Kasumi-1 (cell line): ENCODE measurements at regions not wholly inside any gene's neighbourhood (a gene's known extent, or its start where the extent isn't known, plus 50 kb on each side); places are given as distances from the start of the nearest gene placed in this dataset.

Experiments used
- DNase-seq, 2 experiments: peaks; one replicate each; lab custom pipeline; 2025; lab: John Stamatoyannopoulos, UW

DNA sequence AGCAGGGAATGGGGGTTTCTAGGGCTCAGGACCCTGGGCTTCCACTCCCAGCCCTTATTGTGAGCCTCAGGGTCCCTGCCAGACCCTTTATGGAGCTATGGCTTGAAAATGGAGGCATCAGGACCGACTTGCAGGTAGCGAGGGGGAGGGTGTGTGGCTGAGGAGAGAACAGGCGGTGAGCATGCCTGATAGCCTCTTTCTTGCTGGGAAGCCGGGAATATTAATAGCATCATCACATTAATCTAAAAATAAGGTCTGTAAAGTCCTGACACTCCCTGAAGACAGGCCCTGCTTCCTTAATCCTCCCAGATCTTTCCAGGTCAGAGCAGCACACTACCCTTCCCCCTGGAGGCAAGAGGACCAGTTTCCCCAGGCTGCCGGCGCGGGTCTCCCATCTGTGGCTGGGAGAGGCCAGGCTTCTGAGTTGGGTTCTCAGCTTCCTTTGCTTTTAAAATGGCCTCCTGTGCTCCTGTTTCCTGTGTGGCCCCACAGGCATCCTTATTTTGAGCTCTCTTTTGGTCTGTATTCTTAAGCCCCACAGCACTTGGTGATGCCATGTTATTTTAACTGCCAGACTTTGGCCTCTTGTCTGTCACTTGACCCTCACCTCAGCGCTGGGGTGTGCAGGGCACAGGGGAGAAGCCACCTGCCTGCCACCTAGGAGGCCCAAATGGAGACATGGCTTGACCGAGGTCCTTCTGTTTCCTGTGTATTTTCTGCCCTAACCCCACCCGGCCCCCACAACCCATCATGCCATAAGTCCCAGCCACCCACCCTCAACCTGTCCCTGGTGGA is 185.0 kb upstream of the TOPAZ1 start:
- no peak for DNase-seq

DNA sequence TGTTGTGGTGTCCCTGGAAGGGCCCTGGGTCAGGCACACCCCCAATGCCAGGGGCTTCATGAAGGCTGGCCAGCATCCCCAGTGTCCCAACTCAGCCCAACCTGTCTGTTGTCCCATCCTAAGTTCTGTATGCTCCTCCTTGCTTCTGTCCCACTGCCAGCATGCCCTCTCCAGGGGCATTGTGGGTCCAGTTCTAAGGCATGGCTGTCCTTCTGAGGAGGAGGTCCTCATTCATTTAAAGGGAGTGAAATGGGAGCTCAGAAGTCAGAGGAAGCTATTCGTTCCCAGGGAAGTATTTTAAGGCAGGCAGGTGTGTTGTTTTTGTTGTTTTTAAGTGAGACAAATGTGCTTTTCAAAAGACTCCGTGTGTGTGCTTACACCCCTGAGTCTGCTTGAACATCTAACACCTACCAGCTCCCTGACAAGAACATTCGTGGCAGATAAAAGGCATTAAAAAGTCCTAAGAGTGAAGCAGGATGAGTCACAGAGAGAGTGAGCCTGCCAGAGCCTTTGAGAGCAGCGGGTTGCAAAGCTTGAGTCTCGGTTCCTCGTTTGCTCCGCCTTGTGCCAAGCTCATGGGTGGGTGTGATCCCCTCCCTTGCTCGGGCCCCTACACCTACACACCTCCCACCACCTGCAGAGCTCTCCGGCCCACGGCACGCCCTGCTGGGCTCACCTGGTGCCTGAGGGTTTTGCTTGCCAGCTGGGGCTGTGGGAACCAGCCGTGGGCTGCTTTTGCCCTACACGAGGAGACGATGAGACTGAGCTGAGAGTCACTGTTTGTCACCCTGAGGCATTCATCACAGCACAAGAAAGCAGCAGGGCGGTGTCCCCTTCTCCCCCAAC is 183.4 kb upstream of the TOPAZ1 start:
- DNase-seq: no peak

DNA sequence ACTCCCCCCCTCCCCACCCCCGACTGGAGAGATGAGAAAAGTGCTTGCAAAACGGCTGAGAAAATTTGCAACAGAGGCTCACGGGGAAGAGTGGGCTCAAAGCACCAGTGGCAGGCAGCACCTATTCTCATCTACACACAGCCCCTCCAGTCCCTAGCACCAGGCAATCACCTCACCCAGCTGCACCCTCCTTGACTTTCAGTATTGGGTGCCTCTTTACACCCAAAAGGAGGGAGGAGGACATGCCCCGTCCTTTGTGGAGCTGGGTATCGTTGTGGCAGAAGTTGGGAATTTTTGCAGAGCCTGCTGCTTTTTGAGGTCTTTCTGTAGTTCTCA is 182.8 kb upstream of the TOPAZ1 start:
- no peak for DNase-seq

DNA sequence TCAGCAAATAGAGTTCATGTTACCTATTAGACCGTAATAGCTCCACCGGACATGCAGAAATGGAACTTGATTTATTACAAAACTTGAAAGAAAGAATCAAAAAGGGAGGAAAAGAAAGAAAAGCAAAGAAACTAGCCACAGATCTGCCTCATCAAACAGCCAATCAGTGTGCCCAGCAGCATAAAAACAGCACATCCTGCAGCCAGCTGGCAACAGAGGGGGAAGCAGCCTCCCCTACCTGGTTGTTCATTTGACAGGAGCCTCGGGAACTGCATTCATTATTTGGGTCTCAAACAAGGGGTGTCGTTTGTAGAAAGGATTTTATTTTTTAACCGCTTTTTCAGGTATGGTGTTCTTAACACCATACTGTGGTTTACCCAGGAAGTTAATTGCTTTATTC is 181.5 kb upstream of the TOPAZ1 start:
- DNase-seq: no peak

DNA sequence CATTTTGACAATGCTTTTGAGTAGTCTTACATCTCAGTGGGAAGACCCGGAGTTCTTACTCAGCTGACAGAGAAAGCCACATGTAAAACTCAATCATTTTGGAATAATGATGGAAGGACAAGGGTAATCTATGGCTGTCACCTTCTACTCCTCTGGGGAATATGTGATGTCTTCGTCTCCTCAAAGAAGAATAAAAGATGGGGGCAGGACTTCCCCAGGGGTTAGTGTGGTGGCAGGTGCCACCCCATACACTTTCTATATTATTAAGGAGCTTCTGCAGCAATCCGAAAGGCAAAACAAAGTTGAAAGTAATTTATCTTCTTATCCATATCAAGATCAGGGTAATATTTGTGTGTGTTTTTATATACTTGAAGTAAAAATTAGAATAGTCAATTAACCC is 180.4 kb upstream of the TOPAZ1 start:
- no peak for DNase-seq

DNA sequence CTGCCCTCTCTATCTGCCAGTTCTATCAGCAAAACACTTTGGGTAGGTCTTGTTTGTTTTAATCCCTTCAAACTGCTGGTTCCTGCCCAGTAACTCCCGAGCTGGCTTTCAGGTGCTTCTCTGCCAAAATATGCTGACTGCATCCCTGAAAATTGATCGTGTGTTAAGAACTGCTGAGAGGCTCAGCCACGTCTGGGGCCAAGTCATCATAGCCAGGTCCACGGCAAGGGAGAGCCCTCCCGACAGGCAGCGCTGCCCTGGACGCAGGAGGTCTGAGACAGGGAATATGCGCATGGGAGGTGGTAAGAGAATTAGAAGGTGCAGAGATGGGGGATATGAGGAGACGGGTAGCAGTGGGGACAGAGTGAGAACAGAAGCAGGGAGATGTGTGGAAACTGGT is 179.7 kb upstream of the TOPAZ1 start:
- no peak for DNase-seq

DNA sequence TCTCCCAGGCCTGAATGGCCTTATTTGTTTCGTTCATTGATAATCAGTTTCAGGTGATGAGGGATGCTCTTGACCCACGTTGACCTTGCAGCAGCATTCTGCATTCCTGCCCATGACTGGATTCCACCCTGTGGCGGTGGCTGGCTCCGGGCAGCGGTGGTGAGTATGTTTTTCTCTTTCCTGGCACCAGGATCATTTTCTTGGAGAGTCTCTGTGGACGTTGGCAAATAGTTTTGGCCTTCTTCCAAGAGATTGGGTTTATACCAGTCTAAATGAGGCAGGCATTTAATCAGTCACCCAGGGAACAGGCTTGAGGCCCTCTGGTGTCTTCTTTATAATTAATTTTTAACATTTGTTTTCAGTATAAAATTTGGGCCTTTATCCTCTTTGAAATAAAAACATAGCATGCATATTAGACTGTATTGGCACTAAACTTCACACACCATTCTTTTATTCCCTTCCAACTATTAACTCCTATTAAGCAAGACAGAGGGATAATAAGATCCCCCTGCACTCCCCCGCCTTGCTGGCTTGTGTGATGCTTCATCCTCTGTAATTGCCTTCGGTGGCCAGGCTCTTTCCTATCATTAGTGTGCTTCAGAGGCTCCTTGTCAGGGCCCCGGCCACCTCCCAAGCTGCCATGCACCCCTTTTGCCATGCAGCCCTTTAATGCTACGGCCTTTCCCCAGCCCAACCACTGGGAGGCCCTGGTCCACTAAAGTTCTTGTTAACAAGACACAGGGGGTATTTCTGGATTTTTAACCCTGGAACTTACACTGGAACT is 176.2 kb upstream of the TOPAZ1 start:
- no peak for DNase-seq

DNA sequence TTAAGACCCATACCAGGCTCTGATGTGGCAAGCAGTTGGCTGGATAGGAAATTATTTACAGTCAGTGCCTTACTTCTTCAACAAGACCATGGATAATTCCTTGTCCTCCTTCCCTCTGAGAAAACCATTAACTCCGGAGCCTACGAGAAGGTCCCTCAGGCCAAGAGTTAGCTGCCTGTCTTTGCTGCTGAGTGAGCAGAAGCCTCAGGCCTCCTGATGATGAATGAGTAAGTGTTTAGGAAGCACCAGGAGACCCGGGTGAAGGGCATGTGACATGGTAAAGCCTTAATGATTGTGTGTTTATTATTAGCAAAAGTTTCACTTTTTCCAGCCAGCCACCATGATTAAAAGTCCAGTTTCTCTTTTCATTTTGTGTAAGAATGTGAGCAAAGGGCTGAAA is 174.9 kb upstream of the TOPAZ1 start:
- DNase-seq: no peak

DNA sequence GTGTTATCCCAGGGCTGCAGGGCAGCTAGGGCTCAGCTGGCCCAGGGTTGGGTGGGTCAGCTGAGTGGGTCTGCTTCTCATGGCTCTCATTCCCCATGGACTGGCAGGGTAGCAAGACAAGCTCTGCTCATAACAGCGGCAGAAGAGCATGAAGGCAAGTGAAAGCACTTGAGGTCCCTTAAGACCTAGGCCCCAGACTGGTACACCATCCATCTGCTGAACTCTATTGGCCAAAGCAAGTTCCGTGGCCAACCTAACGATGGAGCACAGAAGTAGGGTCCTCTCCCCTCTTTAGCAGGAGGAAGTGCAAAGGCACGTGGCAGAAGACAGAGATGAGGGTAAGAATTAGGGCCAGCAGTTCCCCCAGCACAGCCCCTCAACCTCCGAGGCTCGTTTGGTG is 174.3 kb upstream of the TOPAZ1 start:
- DNase-seq: no peak

DNA sequence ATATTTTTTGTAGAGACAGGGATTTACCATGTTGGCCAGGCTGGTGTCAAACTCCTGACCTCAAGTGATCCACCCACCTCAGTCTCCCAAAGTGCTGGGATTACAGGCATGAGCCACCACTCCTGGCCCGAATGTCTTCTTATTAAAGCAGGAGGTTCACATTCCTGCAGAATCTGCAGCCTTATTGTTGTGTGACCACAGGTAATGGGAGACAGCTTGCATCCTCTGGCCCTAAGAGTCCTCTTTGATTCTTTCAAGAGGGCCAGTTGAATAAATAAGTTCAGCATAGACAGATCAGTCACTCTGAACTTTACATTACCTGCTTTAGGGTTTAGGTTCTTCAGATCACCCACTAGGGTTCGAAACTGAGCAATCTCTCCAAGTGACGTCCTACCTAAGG is 172.9 kb upstream of the TOPAZ1 start:
- no peak for DNase-seq

DNA sequence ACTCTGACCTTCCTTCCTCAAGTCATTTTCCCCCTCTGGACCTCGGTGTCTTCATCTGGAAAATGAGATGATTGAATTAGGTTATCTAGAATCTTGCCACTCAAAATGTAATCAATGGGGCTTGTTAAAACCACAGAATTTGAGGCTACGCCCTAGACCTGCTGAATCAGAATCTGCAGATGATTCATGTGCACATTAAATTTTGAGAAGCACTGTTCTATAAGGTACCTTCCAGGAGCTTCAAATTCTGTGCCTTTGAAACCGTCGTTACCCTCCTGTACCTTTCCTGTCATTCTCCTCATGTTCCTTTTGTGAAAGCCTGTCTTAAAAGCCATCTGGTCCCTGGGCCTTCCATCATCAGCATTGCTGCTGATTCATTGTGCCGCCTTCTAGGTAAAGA is 172.4 kb upstream of the TOPAZ1 start:
- DNase-seq: no peak

DNA sequence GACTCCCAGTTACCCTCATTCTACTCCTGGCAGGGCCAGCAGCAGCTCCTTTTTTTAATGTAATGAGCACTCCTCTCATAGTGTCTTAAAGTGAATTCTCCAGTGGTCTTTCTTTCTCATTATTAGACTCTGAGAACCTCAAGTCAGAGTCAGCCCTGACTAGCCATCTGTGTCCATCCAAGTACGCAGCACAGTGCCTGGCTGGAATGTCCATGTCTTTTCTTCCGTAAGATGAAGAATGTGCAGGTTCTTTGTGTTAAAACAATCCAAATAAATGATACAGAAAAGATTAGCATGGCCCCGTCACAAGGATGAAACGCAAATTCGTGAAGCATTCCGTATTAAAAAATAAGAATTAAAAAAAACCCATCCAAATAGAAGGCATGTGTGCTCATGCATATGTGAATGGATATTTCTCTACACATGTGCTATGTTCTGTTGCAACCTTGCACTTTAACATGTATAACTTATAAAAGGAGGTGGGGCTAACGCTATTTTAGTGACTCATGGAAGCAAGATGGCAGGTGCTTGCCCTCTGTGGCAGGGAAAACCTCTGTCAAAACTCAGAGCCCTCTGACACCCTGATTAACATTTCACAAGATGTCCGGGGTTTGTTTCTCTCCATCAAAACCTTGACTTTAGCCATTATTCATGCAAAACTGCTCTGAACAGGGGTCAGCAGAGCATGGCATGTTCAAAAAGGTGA is 170.7 kb upstream of the TOPAZ1 start:
- no peak for DNase-seq

DNA sequence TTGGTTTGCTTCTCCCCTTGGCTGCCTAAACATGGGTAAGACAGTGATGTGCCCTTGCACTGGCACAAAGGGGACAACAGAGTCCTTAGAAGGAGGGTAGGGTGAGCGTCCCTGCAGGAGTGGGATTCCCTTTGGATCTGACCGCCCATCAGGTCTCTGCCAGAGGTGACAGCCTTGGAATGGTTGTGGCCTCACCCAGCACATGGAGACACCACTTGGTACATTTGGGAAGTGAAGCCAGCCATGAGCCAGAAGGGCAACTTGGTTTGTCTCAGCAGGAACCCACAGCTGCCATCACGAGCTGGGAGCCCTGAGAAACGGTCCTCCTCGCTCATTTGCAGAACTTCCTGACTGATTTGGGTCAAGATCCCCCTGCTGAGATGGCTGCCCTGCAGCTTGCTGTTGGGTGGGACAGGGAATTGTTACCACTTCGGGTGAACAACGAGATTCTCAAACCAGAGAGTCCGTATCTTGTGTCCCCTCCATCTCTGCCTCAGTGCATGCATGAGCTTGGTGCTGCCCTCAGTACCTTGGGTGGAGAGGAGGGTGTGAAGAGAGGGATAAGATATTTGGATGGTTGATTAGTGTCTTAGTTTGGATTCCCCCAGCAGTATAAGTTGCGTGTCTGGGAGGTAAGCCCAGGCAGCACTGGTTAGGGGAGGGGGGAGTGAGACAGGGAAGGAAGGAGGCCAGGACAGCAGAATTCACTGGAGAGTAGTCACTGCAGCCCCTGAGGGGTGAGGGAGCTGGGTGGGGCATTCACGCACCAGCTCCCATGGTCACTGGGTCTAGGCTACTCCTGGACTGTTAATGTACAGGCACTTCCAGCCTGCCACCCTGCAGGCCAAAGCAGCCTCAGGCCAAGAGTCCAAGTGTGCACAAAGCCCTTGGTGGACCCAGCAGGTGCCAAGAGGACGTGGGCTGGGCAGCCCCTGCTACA is 168.8 kb upstream of the TOPAZ1 start:
- no peak for DNase-seq

DNA sequence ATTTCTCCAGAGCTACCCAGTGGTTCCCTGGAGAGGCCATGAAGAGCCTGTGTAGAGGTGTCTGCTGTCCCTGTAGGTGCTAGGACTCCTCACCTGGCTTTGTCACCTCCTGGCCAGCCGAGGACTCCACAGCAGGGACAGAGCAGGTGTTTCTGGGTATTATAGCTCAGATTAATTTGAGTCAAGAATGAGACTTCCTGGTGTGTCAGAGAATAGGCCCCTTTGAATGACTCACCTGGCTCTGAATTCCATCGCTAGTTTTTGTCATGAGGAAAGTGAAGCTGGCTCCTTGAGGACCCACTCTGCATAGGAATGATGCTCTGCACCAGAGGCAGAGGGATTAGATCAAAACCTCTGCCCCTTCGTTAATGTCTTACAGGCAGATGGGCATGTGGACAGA is 167.5 kb upstream of the TOPAZ1 start:
- no peak for DNase-seq

DNA sequence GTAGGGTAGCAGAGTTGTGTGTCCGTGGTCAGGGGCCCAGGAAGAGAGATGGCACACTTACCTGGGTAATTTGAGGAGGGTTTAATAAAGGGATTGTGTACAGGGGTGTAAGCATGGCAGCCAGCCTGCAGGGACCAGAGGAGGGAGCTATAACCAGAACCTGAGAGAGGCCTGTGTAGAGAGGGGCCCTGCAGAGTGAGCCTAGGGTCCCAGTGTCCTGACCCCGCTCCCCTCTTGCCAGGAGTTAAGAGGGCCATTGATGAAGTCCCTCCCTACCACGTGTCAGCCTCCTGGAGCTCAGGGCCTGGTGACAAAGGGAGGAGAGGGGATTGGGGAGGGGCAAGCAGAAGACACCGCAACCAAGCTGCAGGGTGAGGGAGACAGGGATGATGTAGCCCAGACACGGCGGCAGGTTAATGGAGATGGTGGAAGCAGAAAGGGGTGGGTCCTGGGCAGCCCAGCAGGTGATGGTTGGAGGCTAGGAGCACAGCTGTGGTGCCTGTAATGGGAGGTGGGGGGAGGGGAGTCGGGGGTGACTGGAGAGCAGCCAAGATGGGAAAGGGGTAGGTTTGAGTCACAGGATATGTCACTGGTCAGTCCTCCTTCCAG is 165.4 kb upstream of the TOPAZ1 start:
- no peak for DNase-seq

DNA sequence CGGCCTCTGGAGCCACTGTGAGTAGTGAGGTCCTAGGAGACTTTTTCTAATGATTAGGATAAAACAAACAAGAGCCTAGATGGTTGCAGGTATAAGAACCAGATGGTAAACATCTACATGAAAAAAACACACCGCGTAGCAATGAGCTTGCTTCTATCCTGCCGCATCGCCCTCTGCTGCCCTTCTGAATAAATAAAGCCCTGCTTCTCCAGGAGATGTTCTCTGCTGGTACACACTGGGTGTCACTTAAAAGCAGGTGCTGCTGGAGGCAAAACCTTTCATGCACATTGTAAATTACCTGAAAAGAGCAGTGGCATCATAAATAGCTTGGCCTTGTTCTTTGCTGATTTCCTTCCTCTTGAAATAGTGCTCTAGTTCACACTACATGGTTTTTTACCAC is 164.4 kb upstream of the TOPAZ1 start:
- peak in 1 of 2 experiments; percentile 14 for DNase-seq

DNA sequence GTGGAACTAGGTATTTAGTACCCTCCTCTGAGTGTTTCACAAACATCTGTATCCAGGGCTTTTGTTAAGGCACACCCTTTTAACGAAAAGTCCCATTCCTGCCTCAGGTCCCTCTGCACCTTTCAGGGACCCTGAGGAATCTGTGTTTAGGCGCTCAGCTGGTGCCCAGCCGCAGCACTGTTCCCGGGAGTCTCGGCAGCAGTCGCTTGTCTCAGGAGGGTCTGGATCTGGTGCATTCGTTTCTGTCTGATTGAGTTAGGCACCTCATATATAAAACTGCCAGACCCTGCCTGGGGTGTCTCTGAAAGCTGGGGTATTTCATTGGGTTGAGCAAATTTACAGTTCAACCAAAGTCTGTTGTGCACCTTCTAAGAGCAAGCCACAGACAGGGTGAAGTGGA is 162.8 kb upstream of the TOPAZ1 start:
- no peak for DNase-seq

DNA sequence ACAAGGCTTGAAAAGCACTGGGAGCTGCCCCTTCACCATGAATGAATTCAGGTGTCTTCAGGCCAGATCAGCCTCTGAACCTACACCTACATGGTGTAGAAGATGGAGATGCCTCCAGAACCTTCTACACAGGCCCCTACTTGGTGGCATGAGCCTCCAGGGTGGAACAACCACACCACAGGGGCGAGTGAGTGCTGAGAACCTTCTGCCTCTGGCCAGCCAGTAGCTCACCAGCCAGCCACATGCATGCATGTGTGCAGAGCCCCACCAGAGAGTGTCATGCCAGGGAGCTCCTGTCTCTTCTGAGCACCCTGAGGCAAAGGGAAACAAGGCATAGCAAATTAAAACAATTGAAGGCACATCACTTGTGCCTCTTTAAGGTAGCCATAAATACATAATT is 161.8 kb upstream of the TOPAZ1 start:
- no peak for DNase-seq

DNA sequence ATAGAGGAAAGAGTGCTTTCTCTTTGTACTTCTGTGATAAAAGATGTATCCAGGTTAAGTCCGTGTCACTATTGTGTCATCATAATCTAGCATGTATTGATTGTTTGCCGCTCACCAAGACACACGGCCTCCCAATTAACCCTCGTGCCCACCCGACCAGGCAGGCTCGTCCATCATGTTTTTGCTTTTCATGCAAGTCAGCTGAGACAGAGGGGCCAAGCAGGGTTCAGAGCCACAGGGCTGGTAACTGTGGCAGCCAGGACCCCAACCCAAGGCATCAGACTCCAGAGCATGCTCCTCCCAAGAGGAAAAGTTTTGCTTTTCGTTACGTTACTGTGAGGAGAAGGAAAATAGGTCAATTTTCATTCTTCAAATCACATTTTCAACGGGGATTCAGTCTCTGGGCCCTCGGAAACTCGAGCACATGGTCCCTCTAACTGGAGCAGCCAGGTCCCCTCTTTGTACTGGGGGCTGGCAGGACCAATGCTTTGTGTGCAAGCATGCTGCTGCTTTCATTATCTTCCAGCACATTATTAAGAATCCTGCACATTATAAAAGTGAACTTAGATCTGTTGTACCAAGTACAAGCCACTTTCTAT is 161.1 kb upstream of the TOPAZ1 start:
- DNase-seq: no peak

DNA sequence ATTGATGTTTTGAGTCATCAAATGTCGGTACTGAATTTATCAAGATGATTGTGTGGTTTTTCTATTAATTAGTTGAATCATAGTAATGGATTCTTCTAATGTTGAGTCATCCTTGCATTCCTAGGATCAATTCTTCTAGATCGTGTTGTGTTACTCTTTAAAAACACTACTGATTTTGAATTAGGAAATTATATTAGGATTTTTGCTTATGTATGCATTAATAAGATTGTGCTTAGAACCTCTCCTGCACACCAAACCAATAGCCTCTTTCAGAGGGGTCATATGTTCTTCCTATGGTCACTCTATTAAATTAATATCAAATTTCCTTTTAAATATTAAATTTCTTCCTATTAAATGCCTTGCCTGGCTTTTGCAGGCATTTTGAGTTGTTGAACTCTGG is 151.7 kb upstream of the TOPAZ1 start:
- DNase-seq: no peak
